ENCODE measurements at regions not wholly inside any gene's neighbourhood (a gene's known extent, or its start where the extent isn't known, plus 50 kb on each side); places are given as distances from the start of the nearest gene placed in this dataset.

DNA sequence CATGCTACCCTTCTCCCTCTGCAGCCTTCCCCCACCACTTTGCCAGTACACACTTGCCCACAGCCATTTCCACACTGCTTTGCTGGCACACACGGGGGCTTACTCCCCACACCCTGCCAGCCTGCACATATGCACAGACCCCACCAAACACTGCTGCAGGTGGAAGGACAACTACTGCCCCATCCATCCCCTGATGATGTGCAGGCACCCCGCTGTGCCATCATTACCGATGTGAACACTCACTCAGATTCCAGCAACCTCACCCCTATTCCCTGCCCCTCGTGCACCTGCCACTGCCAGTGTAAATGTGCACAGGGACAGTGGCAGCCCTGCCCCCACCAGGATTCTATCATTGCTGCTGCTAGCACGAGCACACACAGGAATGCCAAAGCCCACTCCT is 1400.8 kb upstream of the DDX18 start:
- no peak for TF ChIP-seq POLR2A (IDR thresholded peaks at IDR 0.05)
- TF ChIP-seq, protein P1, sequence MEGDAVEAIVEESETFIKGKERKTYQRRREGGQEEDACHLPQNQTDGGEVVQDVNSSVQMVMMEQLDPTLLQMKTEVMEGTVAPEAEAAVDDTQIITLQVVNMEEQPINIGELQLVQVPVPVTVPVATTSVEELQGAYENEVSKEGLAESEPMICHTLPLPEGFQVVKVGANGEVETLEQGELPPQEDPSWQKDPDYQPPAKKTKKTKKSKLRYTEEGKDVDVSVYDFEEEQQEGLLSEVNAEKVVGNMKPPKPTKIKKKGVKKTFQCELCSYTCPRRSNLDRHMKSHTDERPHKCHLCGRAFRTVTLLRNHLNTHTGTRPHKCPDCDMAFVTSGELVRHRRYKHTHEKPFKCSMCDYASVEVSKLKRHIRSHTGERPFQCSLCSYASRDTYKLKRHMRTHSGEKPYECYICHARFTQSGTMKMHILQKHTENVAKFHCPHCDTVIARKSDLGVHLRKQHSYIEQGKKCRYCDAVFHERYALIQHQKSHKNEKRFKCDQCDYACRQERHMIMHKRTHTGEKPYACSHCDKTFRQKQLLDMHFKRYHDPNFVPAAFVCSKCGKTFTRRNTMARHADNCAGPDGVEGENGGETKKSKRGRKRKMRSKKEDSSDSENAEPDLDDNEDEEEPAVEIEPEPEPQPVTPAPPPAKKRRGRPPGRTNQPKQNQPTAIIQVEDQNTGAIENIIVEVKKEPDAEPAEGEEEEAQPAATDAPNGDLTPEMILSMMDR (IDR thresholded peaks at IDR 0.05) = no peak
